ENCODE measurements at regions not wholly inside any gene's neighbourhood (a gene's known extent, or its start where the extent isn't known, plus 50 kb on each side); places are given as distances from the start of the nearest gene placed in this dataset.

DNA sequence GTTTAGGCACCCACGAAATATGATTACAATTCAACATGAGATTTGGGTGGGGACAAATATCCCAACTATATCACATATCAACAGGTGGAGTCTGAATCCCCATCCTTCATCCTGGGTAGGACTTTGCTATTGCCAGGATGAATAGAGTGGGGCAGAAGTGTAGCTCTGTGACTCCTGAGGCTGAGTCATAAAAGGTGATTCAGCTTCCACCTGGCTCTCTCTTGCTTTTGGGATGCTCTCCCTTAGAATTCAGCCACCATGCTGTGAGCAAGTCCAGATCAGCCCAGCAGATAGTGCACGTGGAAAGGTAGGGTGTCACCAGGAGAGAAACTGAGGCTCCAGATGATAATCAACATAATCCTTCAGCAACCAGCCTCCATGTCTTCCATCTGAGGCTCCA is 193.8 kb upstream of the BCOR start:
- H3K4ac ChIP-seq (ENCODE audit: low read depth, low read length): no peak overlapping the region
- no peak overlapping the region for H4K8ac ChIP-seq (ENCODE audit: low read depth, low read length)
- no peaks in the 10 kb centered on the region for H3K27me3 ChIP-seq (ENCODE audit: insufficient read depth, low read length, poor library complexity)
- H2BK5ac ChIP-seq (ENCODE audit: low read length): no peak overlapping the region
- H2AK5ac ChIP-seq (ENCODE audit: low read length): no peak overlapping the region
- no peak overlapping the region for H4K5ac ChIP-seq (ENCODE audit: low read length)
- H2BK120ac ChIP-seq (ENCODE audit: low read depth, low read length): no peak overlapping the region
- no CpG with 5 or more reads among the region's 2 CpGs for WGBS (ENCODE audit: extremely low coverage, insufficient coverage, low lambda C conversion rate)
- H3K18ac ChIP-seq (ENCODE audit: low read length): no peak overlapping the region
- H3K56ac ChIP-seq (ENCODE audit: low read length): no peak overlapping the region
- H3K4me3 ChIP-seq (ENCODE audit: low read length): no peak overlapping the region
- H3K9ac ChIP-seq (ENCODE audit: low read length): no peak overlapping the region
- H3K27ac ChIP-seq (ENCODE audit: low read depth, low read length): no peak overlapping the region
- no peaks in the 10 kb centered on the region for H3K79me2 ChIP-seq (ENCODE audit: control insufficient read depth, insufficient read depth, low read length)
- H3K4me1 ChIP-seq (ENCODE audit: control insufficient read depth, low read depth, low read length): no peaks in the 10 kb centered on the region
- H3K36me3 ChIP-seq (ENCODE audit: control insufficient read depth, insufficient read depth, low read length): no peaks in the 10 kb centered on the region
- no peak overlapping the region for H2BK15ac ChIP-seq (replicated peaks; ENCODE audit: low read depth)
- no peak overlapping the region for H3K23ac ChIP-seq (ENCODE audit: low read length)
- H3K4me2 ChIP-seq (ENCODE audit: low read length): no peak overlapping the region
- no peak for DNase-seq
- no peaks in the 10 kb centered on the region for H3K79me1 ChIP-seq (ENCODE audit: low read length)

DNA sequence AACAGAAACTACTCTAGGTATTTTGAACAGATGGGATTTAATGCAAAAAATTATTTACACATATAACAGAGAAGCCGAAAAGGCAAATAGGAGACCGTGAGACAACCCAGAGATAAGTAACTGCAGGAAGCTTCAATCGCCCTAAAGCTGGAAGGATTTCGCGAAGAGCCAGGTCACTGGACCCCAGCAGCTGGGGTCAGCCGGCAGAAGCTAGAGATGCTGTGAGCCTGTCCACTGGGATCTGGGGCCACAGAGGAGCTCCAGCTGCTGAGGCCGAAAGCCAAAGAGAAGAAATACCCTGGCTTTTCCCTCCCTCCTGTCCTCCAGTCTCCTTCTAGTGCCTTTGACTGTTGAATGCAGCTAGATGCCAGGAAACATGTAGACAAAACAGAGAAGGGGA is 192.8 kb upstream of the BCOR start:
- no peak overlapping the region for H2BK5ac ChIP-seq (ENCODE audit: low read length)
- no peaks in the 10 kb centered on the region for H3K79me2 ChIP-seq (ENCODE audit: control insufficient read depth, insufficient read depth, low read length)
- H3K4ac ChIP-seq (ENCODE audit: low read depth, low read length): no peak overlapping the region
- H3K79me1 ChIP-seq (ENCODE audit: low read length): no peaks in the 10 kb centered on the region
- no peak overlapping the region for H2AK5ac ChIP-seq (ENCODE audit: low read length)
- no peaks in the 10 kb centered on the region for H3K36me3 ChIP-seq (ENCODE audit: control insufficient read depth, insufficient read depth, low read length)
- no peak overlapping the region for H3K4me3 ChIP-seq (ENCODE audit: low read length)
- H3K56ac ChIP-seq (ENCODE audit: low read length): no peak overlapping the region
- no peaks in the 10 kb centered on the region for H3K4me1 ChIP-seq (ENCODE audit: control insufficient read depth, low read depth, low read length)
- H4K8ac ChIP-seq (ENCODE audit: low read depth, low read length): no peak overlapping the region
- H3K27me3 ChIP-seq (ENCODE audit: insufficient read depth, low read length, poor library complexity): no peaks in the 10 kb centered on the region
- H2BK15ac ChIP-seq (replicated peaks; ENCODE audit: low read depth): no peak overlapping the region
- H3K9ac ChIP-seq (ENCODE audit: low read length): no peak overlapping the region
- H3K23ac ChIP-seq (ENCODE audit: low read length): no peak overlapping the region
- no peak overlapping the region for H2BK120ac ChIP-seq (ENCODE audit: low read depth, low read length)
- H4K5ac ChIP-seq (ENCODE audit: low read length): no peak overlapping the region
- no peak overlapping the region for H3K27ac ChIP-seq (ENCODE audit: low read depth, low read length)
- no peak overlapping the region for H3K4me2 ChIP-seq (ENCODE audit: low read length)
- DNase-seq: no peak
- H3K18ac ChIP-seq (ENCODE audit: low read length): no peak overlapping the region
- WGBS (ENCODE audit: extremely low coverage, insufficient coverage, low lambda C conversion rate): no CpG with 5 or more reads among the region's 7 CpGs

DNA sequence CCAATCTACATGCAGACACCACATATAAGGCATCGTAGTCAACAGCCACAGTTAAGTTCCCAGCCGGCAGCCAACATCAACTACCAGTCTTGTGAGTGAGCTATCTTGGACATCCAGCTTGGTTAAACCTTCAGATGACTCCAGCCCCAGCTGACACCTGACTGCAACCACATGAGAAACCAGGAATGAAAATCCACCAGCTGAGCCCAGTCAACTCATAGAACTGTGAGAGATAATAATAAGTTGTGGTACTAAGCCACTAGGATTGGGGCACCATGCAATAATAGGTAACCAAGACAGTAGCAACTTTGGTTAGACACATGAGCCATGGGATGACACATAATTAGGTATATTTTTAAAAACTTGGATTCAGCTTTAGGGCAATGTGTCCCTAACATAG is 188.1 kb upstream of the BCOR start:
- Histone ChIP-seq H3K36me3 (ENCODE audit: control insufficient read depth, insufficient read depth, low read length) (no peaks in the 10 kb centered on the region), H3K4me1 (ENCODE audit: control insufficient read depth, low read depth, low read length) (no peaks in the 10 kb centered on the region), H3K4me3 (ENCODE audit: low read length) (no peak overlapping the region), H3K79me1 (ENCODE audit: low read length) (no peaks in the 10 kb centered on the region), H3K9ac (ENCODE audit: low read length) (no peak overlapping the region), H4K5ac (ENCODE audit: low read length) (no peak overlapping the region), H3K4me2 (ENCODE audit: low read length) (no peak overlapping the region), H3K4ac (ENCODE audit: low read depth, low read length) (no peak overlapping the region), H3K27me3 (ENCODE audit: insufficient read depth, low read length, poor library complexity) (no peaks in the 10 kb centered on the region), H3K56ac (ENCODE audit: low read length) (no peak overlapping the region), H2BK5ac (ENCODE audit: low read length) (no peak overlapping the region), H3K18ac (ENCODE audit: low read length) (no peak overlapping the region), H2BK120ac (ENCODE audit: low read depth, low read length) (no peak overlapping the region), H3K23ac (ENCODE audit: low read length) (no peak overlapping the region), H4K8ac (ENCODE audit: low read depth, low read length) (no peak overlapping the region), H2BK15ac (replicated peaks; ENCODE audit: low read depth) (no peak overlapping the region), H2AK5ac (ENCODE audit: low read length) (no peak overlapping the region), H3K27ac (ENCODE audit: low read depth, low read length) (no peak overlapping the region), H3K79me2 (ENCODE audit: control insufficient read depth, insufficient read depth, low read length) (no peaks in the 10 kb centered on the region)
- no CpG with 5 or more reads among the region's 2 CpGs for WGBS (ENCODE audit: extremely low coverage, insufficient coverage, low lambda C conversion rate)
- DNase-seq: no peak

DNA sequence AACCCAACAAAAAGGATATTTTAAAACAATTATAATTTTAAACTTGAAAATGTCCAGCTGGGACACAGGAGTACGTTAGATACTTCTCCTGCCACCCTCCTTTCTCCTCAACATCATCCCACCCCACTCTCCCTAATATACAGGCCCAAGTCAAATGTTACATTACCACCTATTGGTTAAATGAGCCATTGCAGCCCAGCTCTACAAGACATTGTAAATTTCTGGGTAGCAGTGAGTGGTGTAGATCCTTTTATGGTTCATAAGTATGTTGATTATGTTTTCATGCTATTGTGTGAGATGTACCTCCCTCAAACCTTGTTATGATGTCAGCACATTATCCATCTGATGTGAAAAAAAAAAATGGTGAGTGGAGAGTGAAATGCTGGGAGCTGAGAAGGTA is 187.1 kb upstream of the BCOR start:
- H3K36me3 ChIP-seq (ENCODE audit: control insufficient read depth, insufficient read depth, low read length): no peaks in the 10 kb centered on the region
- H3K79me1 ChIP-seq (ENCODE audit: low read length): no peaks in the 10 kb centered on the region
- H3K56ac ChIP-seq (ENCODE audit: low read length): no peak overlapping the region
- H2BK120ac ChIP-seq (ENCODE audit: low read depth, low read length): no peak overlapping the region
- no peak overlapping the region for H2BK5ac ChIP-seq (ENCODE audit: low read length)
- no peak overlapping the region for H2BK15ac ChIP-seq (replicated peaks; ENCODE audit: low read depth)
- no peak overlapping the region for H3K4me2 ChIP-seq (ENCODE audit: low read length)
- H3K23ac ChIP-seq (ENCODE audit: low read length): no peak overlapping the region
- no peaks in the 10 kb centered on the region for H3K79me2 ChIP-seq (ENCODE audit: control insufficient read depth, insufficient read depth, low read length)
- no peaks in the 10 kb centered on the region for H3K27me3 ChIP-seq (ENCODE audit: insufficient read depth, low read length, poor library complexity)
- H3K18ac ChIP-seq (ENCODE audit: low read length): no peak overlapping the region
- no CpG with 5 or more reads among the region's 1 CpG for WGBS (ENCODE audit: extremely low coverage, insufficient coverage, low lambda C conversion rate)
- H3K9ac ChIP-seq (ENCODE audit: low read length): no peak overlapping the region
- no peak overlapping the region for H3K27ac ChIP-seq (ENCODE audit: low read depth, low read length)
- no peak overlapping the region for H4K5ac ChIP-seq (ENCODE audit: low read length)
- H2AK5ac ChIP-seq (ENCODE audit: low read length): no peak overlapping the region
- DNase-seq: no peak
- H3K4me3 ChIP-seq (ENCODE audit: low read length): no peak overlapping the region
- H3K4ac ChIP-seq (ENCODE audit: low read depth, low read length): no peak overlapping the region
- H4K8ac ChIP-seq (ENCODE audit: low read depth, low read length): no peak overlapping the region
- H3K4me1 ChIP-seq (ENCODE audit: control insufficient read depth, low read depth, low read length): no peaks in the 10 kb centered on the region

DNA sequence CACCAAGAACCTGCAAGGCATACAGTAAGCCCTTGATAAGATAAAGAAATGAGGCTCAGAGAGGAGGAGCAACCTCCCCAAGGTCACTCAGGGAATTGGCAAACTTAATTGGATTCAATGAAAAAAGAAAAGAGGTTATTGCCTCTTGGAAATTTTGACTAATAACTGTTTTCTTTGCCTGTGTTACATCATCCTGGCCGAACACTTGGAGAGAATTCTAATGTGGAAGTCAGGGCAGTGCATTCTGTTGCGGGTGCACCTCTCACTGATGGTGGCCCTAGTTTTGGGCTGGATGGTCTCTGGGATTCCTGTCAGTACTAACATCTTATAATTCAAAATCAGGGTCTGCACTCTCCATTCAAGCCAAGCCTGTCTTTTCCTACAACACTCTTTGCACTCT is 186.2 kb upstream of the BCOR start:
- Histone ChIP-seq H3K4me3 (ENCODE audit: low read length) (no peak overlapping the region), H2BK5ac (ENCODE audit: low read length) (no peak overlapping the region), H3K9ac (ENCODE audit: low read length) (no peak overlapping the region), H3K56ac (ENCODE audit: low read length) (no peak overlapping the region), H4K8ac (ENCODE audit: low read depth, low read length) (no peak overlapping the region), H3K4me2 (ENCODE audit: low read length) (no peak overlapping the region), H2BK15ac (replicated peaks; ENCODE audit: low read depth) (no peak overlapping the region), H3K27me3 (ENCODE audit: insufficient read depth, low read length, poor library complexity) (no peaks in the 10 kb centered on the region), H2BK120ac (ENCODE audit: low read depth, low read length) (no peak overlapping the region), H3K36me3 (ENCODE audit: control insufficient read depth, insufficient read depth, low read length) (no peaks in the 10 kb centered on the region), H3K23ac (ENCODE audit: low read length) (no peak overlapping the region), H3K27ac (ENCODE audit: low read depth, low read length) (no peak overlapping the region), H3K18ac (ENCODE audit: low read length) (no peak overlapping the region), H3K79me2 (ENCODE audit: control insufficient read depth, insufficient read depth, low read length) (no peaks in the 10 kb centered on the region), H4K5ac (ENCODE audit: low read length) (no peak overlapping the region), H2AK5ac (ENCODE audit: low read length) (no peak overlapping the region), H3K79me1 (ENCODE audit: low read length) (no peaks in the 10 kb centered on the region), H3K4ac (ENCODE audit: low read depth, low read length) (no peak overlapping the region), H3K4me1 (ENCODE audit: control insufficient read depth, low read depth, low read length) (no peaks in the 10 kb centered on the region)
- DNase-seq: no peak
- WGBS (ENCODE audit: extremely low coverage, insufficient coverage, low lambda C conversion rate): no CpG with 5 or more reads among the region's 2 CpGs

DNA sequence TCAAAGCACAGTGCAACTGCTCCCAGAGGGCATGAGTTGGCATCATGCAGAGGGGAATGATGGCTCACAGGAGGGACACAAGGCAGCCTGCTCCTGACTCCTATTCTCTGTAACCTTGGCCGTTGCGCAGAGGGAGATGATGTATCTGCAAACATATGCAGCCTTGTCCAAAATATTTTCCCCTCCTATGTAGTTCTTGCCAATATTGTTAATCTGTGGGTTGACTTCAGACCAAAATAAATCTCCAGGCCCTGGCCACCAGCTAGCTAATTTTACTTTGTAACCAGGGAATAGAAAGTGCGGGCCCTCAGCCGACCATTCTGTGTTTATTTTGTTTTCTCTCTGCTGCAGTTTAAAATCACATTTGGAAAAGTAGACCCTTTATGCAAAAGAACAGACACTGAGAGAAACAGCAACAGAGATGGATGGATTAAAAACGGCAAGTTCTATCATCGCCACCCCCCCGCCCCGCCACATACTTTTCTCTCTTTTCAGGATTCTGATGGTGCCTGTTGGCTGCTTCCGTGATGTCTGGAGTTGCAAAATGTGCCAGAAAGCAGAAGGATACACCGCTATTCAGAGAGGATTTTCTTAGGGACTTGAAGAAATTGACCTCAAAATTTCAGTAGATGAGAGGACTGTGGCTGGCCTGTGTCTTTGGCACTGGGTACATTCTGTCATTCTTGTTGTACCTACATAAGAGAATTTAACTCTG is 185.3 kb upstream of the BCOR start:
- H3K56ac ChIP-seq (ENCODE audit: low read length): no peak overlapping the region
- no peak overlapping the region for H3K9ac ChIP-seq (ENCODE audit: low read length)
- H2BK15ac ChIP-seq (replicated peaks; ENCODE audit: low read depth): no peak overlapping the region
- WGBS (ENCODE audit: extremely low coverage, insufficient coverage, low lambda C conversion rate): no CpG with 5 or more reads among the region's 10 CpGs
- no peaks in the 10 kb centered on the region for H3K79me1 ChIP-seq (ENCODE audit: low read length)
- no peak overlapping the region for H2AK5ac ChIP-seq (ENCODE audit: low read length)
- no peaks in the 10 kb centered on the region for H3K36me3 ChIP-seq (ENCODE audit: control insufficient read depth, insufficient read depth, low read length)
- no peak overlapping the region for H3K4me3 ChIP-seq (ENCODE audit: low read length)
- no peak overlapping the region for H3K4me2 ChIP-seq (ENCODE audit: low read length)
- H2BK120ac ChIP-seq (ENCODE audit: low read depth, low read length): no peak overlapping the region
- DNase-seq: no peak
- no peak overlapping the region for H3K4ac ChIP-seq (ENCODE audit: low read depth, low read length)
- no peak overlapping the region for H3K27ac ChIP-seq (ENCODE audit: low read depth, low read length)
- no peak overlapping the region for H3K23ac ChIP-seq (ENCODE audit: low read length)
- no peaks in the 10 kb centered on the region for H3K27me3 ChIP-seq (ENCODE audit: insufficient read depth, low read length, poor library complexity)
- H2BK5ac ChIP-seq (ENCODE audit: low read length): no peak overlapping the region
- no peak overlapping the region for H3K18ac ChIP-seq (ENCODE audit: low read length)
- no peaks in the 10 kb centered on the region for H3K4me1 ChIP-seq (ENCODE audit: control insufficient read depth, low read depth, low read length)
- no peak overlapping the region for H4K8ac ChIP-seq (ENCODE audit: low read depth, low read length)
- no peaks in the 10 kb centered on the region for H3K79me2 ChIP-seq (ENCODE audit: control insufficient read depth, insufficient read depth, low read length)
- no peak overlapping the region for H4K5ac ChIP-seq (ENCODE audit: low read length)
